Superior temporal gyrus (tissue), 1 donor: ENCODE measurements at regions not wholly inside any gene's neighbourhood (a gene's known extent, or its start where the extent isn't known, plus 50 kb on each side); places are given as distances from the start of the nearest gene placed in this dataset.

Experiments
- DNase-seq: peaks from one replicate; pipeline ENCODE4 v3.0.0-alpha.2; 2016; ENCODE audit errors: extremely low spot score

- DNase-seq: no peak
Measured at GRCh38 chr11:116257883-116258282, 514.9 kb downstream of the BUD13 start.

DNA sequence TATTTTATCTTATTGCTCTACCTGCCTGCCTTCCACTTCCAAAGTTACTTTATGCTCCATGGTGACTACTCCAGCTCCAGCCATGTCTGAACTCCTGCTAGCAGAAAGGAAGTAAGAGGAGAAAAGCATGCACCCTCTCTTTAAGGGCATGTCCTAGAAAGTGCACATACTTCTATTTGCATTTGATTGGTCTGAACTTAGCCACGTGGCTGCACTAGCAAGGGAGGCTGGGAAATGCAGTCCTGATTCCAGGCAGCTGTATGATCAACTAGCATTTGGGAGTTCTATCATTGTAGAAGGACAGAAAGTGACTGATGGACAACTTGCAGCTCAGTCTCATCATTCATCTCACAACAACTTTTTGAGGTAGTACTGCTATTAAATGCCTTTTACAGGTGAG is 515.7 kb downstream of the BUD13 start:
- DNase-seq: no peak

DNA sequence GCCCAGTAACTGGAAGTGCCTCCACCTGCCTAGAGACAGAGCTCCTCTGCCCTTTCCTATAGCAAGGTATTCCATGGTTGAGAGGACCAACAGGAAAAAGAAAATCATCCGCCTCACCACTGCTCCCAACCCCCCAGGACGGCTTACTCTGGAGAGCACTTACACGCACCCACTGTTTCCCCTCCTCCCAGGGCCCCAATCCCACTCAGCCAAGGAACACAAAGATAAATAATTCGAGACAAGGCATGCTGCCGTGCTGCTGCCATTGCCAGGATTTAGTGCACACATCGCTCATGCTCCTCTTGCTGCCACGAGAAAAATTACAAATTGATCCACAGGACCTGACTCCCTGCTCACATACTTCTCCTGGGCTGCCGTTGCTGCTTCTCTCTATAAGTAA is 516.6 kb downstream of the BUD13 start:
- DNase-seq: no peak

- no peak for DNase-seq
Measured at GRCh38 chr11:116255321-116255953, 517.4 kb downstream of the BUD13 start.

DNA sequence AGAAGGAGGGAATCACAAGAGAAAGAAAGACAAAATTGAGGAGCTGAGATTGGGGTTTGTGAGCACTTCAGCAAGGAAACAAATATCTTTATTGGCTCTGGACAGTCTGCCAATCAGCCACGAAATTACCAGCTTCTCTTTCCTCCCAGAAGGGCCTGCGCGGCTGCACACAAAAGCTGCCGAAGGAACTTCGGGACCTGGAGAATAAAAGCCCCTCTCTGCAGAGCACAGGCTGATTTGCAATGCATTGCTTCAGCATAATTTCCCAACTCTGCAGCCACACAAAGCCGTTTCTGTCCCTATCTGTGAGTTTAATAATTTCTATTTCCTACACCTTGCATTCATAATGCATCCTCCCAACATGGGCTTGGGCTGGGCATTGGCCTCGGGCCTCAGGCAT is 522.6 kb downstream of the BUD13 start:
- DNase-seq: no peak

- no peak for DNase-seq
Measured at GRCh38 chr11:116249561-116249960, 523.2 kb downstream of the BUD13 start.

DNA sequence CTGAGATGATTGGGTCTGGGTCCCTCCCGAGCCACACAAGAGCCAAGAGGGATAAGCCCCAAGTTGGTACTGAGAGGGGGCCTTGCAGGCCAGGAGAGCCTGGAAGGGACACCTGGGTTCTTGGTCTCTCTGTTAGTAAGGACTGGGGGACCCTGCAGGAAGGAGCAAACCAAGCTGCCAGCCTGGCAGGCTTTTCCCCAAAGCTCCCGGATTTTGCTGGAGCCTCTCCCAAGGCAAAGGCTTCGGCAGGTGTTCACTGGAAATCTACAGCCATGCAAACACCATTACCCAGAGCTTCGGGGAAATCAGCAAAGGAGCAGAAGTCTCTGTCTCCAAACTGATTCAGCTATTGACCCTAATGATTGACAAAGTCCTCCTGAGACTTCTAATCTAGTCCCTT is 527.9 kb downstream of the BUD13 start:
- DNase-seq: no peak

DNA sequence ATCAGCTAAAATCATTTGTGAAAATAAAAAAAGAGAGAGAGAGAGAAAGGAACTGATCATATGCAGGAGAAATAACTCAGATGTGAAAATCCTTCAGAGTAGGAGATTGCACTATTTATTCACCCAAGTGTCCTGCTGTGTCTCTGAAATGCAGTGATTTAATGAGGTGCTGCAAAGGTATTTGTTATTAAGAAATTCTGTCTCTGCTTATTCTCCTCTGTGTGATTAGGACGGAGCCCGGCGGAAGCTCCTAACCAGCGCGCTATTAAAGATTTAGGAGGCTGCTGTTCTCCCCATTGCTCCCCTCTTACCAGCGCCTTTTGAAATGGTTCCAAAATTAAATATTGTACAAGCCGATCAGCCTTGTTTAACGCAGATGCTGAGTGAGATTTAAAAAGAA is 528.3 kb downstream of the BUD13 start:
- no peak for DNase-seq

DNA sequence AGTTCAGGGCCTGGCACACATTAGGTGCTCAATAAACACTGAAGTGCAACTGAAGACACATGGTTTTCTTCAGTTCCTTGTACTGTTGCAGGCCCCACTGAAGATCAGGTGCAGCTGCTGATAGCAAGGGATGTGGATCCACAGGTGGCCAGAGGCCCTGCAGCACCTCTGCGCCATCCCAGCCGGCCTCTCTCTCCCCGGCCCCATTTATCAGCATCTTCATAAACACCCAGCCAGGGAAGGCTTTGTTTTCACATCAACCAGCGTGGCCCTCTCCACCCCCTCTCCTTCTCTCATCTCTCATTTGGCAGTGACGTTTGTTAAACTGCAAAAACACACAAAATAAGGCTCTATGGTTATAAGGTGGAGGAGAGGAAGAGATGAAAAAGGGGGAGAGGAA is 528.8 kb downstream of the BUD13 start:
- no peak for DNase-seq

GRCh38 chr11:116242006-116242405 is 530.8 kb downstream of the BUD13 start:
- no peak for DNase-seq

GRCh38 chr11:116240710-116241109 is 532.1 kb downstream of the BUD13 start:
- no peak for DNase-seq

DNA sequence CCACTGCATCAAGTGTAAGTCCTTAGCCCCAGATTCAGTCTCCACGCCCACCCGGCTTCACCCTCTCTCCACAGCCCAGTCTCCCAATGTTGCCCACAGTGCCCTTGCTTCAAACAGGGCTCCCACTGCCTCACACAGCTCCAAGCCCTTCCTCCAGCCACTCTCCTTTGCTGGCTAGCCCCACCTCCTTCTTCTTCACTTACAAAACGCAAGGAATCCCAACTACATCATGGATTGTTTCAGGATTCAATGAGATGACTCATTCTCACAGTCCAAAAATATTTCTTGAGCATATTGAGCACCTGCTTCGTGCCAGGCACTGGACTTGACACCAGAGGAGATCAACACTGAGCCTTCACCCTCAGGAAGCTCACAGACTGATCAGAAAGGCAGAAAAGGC is 533.5 kb downstream of the BUD13 start:
- DNase-seq: no peak

- no peak for DNase-seq
Measured at GRCh38 chr11:116234989-116235568, 537.7 kb downstream of the BUD13 start.

GRCh38 chr11:116233561-116233960 is 539.2 kb downstream of the BUD13 start:
- no peak for DNase-seq

GRCh38 chr11:116232364-116232828 is 540.4 kb downstream of the BUD13 start:
- no peak for DNase-seq

DNA sequence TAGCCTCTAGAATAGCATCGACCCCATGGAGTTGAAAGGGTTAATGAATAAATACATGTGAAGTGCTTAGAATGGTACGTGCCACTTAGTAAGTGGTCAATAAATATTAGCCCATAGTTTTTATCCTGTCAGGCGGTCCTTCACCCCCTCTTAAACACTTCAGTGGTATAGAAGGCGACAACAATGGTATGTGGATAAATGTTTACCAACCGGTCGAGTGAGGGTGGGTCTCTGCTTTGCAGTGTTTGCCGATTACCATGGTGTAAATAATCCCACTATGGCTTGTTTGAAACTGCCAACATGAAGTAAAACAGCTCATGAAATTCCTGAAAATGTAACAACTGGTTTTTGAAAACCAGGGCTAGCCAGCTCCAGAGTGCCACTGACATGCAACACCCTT is 541.2 kb downstream of the BUD13 start:
- DNase-seq: no peak

- no peak for DNase-seq
Measured at GRCh38 chr11:116230438-116230837, 542.3 kb downstream of the BUD13 start.

GRCh38 chr11:116229236-116229970 is 543.4 kb downstream of the BUD13 start:
- no peak for DNase-seq

- no peak for DNase-seq
Measured at GRCh38 chr11:116226731-116227130, 546.1 kb downstream of the BUD13 start.

DNA sequence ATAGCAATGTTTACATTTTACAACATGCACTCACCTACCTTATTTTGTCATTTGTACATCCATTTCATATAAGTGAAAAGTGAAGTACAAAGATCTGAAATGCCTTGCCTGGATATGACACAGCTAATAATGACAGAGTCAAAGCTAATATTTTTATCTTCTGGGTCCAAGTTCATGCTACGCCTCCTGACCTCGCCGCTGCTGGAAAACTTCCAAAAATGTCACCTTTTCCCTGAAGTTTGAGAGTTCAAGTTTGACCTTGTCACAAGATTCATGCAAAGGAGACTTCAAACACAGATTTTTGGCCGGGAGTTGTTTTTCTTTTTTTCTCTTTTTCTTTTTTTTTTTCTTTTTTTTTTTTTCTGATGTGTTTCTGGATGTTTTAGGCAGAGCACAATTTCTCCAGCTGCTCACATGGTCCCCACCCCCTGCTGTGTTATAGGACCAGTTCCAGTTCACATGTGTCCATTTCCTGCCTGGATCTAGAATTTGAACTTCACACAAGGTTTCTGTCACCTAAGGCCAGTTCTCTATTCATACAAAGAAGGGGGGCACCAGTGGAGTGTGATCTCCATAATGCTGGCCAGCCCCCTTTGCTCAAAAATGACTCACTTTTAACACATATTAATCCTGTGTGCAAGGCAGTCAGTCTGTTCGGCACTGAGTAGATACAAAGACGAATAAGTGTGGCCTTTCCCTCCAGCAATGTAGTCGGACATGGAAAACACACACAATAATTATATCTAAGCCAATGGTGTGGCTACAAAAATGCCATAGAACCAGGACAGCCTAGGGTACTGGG is 546.8 kb downstream of the BUD13 start:
- DNase-seq: no peak

DNA sequence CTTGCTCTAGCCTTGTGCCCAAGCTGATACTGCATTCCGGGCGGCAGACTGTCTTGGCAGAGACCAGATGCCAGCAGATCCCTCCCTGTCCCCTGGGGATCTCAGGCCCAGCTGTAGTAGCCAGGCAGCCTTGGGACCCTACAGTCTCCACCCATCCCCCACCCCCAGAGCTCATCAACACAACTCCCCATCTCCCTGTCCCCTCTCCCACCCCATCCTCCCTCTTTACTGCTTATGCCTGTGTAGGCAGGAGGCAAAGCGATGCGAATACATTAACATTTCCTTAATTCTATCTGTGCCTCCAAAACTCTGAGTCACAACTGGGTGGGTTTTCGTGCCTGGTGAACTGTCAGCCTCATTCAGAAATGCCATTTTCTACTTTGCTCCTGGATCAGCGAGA is 547.6 kb downstream of the BUD13 start:
- no peak for DNase-seq

GRCh38 chr11:116224889-116225200 is 547.9 kb downstream of the BUD13 start:
- DNase-seq: no peak
